ENCODE measurements at regions not wholly inside any gene's neighbourhood (a gene's known extent, or its start where the extent isn't known, plus 50 kb on each side); places are given as distances from the start of the nearest gene placed in this dataset.

- no peak for DNase-seq (ENCODE audit: low spot score)
Observed at GRCh38 chr13:105442949-105443699, 1092.3 kb downstream of the EFNB2 start.

GRCh38 chr13:105442040-105442439 lies 1093.4 kb downstream of the EFNB2 start:
- no peak for DNase-seq (ENCODE audit: low spot score)

GRCh38 chr13:105441051-105441750 lies 1094.3 kb downstream of the EFNB2 start:
- DNase-seq (ENCODE audit: low spot score), result no peak

- no peak for DNase-seq (ENCODE audit: low spot score)
Observed at GRCh38 chr13:105436943-105437342, 1098.5 kb downstream of the EFNB2 start.

GRCh38 chr13:105432438-105432837 lies 1103.0 kb downstream of the EFNB2 start:
- no peak for DNase-seq (ENCODE audit: low spot score)

GRCh38 chr13:105428811-105429210 lies 1106.7 kb downstream of the EFNB2 start:
- DNase-seq (ENCODE audit: low spot score), result no peak

GRCh38 chr13:105426441-105426840 lies 1109.0 kb downstream of the EFNB2 start:
- DNase-seq (ENCODE audit: low spot score), result no peak

GRCh38 chr13:105414639-105415038 lies 1120.8 kb downstream of the EFNB2 start:
- no peak for DNase-seq (ENCODE audit: low spot score)

GRCh38 chr13:105412171-105412570 lies 1123.3 kb downstream of the EFNB2 start:
- DNase-seq (ENCODE audit: low spot score), result no peak

- DNase-seq (ENCODE audit: low spot score), result peak; percentile 3
Observed at GRCh38 chr13:105410602-105411001, 1124.9 kb downstream of the EFNB2 start.

GRCh38 chr13:105406551-105406950 lies 1128.9 kb downstream of the EFNB2 start:
- no peak for DNase-seq (ENCODE audit: low spot score)

GRCh38 chr13:105403086-105403485 lies 1132.4 kb downstream of the EFNB2 start:
- DNase-seq (ENCODE audit: low spot score), result no peak

- no peak for DNase-seq (ENCODE audit: low spot score)
Observed at GRCh38 chr13:105395041-105395440, 1140.4 kb downstream of the EFNB2 start.

GRCh38 chr13:105389373-105389772 lies 1146.1 kb downstream of the EFNB2 start:
- no peak for DNase-seq (ENCODE audit: low spot score)

GRCh38 chr13:105377452-105377851 lies 1158.0 kb downstream of the EFNB2 start:
- no peak for DNase-seq (ENCODE audit: low spot score)

- DNase-seq (ENCODE audit: low spot score), result no peak
Observed at GRCh38 chr13:105370011-105370650, 1165.3 kb downstream of the EFNB2 start.

- no peak for DNase-seq (ENCODE audit: low spot score)
Observed at GRCh38 chr13:105368781-105369180, 1166.7 kb downstream of the EFNB2 start.

GRCh38 chr13:105365831-105366230 lies 1169.6 kb downstream of the EFNB2 start:
- no peak for DNase-seq (ENCODE audit: low spot score)

GRCh38 chr13:105365021-105365550 lies 1170.4 kb downstream of the EFNB2 start:
- DNase-seq (ENCODE audit: low spot score), result no peak

GRCh38 chr13:105364191-105364590 lies 1171.3 kb downstream of the EFNB2 start:
- DNase-seq (ENCODE audit: low spot score), result no peak

- DNase-seq (ENCODE audit: low spot score), result no peak
Observed at GRCh38 chr13:105363261-105364190, 1171.9 kb downstream of the EFNB2 start.

GRCh38 chr13:105353654-105354053 lies 1181.8 kb downstream of the EFNB2 start:
- no peak for DNase-seq (ENCODE audit: low spot score)
